Kidney epithelial cell (primary cell): ENCODE measurements at regions not wholly inside any gene's neighbourhood (a gene's known extent, or its start where the extent isn't known, plus 50 kb on each side); places are given as distances from the start of the nearest gene placed in this dataset.

Experiments used
- DNase-seq: peaks from one replicate; pipeline ENCODE4 v3.0.0-alpha.2; 2010; ENCODE audit warnings: low read depth
- H3K27me3 ChIP-seq: 2 replicates; pipeline ENCODE4 v1.6.0; 2011; ENCODE audit warnings: low read length; ENCODE audit not compliant: control insufficient read depth, insufficient read depth
- H3K36me3 ChIP-seq: 2 replicates; pipeline ENCODE4 v1.5.1; 2011; ENCODE audit warnings: low read length; ENCODE audit not compliant: control insufficient read depth, insufficient read depth
- H3K4me3 ChIP-seq: 2 replicates; pipeline ENCODE4 v1.5.1; 2011; ENCODE audit warnings: low read depth, mild to moderate bottlenecking, control low read depth, low read length
- CTCF ChIP-seq: IDR thresholded peaks from 2 replicates; pipeline ENCODE4 v1.5.1; 2011; ENCODE audit warnings: mild to moderate bottlenecking, moderate library complexity, low read length, control low read depth, inconsistent platforms; ENCODE audit not compliant: insufficient read depth, poor library complexity, severe bottlenecking

- Histone ChIP-seq H3K27me3 (no peaks in the 10 kb centered on the region), H3K4me3 (no peak overlapping the region), H3K36me3 (no peaks in the 10 kb centered on the region)
- DNase-seq: no peak
- no peak for TF ChIP-seq CTCF
Measured at GRCh38 chr12:107309020-107309419, 215.7 kb upstream of the CRY1 start.

- Histone ChIP-seq H3K4me3 (no peak overlapping the region), H3K27me3 (no peaks in the 10 kb centered on the region), H3K36me3 (no peaks in the 10 kb centered on the region)
- DNase-seq: no peak
- TF ChIP-seq CTCF: no peak
Measured at GRCh38 chr12:107310621-107311020, 217.3 kb upstream of the CRY1 start.

- no peak for DNase-seq
- Histone ChIP-seq H3K36me3 (no peaks in the 10 kb centered on the region), H3K27me3 (no peaks in the 10 kb centered on the region), H3K4me3 (no peak overlapping the region)
- no peak for TF ChIP-seq CTCF
Measured at GRCh38 chr12:107311682-107312081, 218.3 kb upstream of the CRY1 start.

GRCh38 chr12:107317751-107318555 is 224.6 kb upstream of the CRY1 start:
- H3K36me3 ChIP-seq: no peaks in the 10 kb centered on the region
- no peak for DNase-seq
- peak overlapping the region; percentile 78 for H3K4me3 ChIP-seq
- H3K27me3 ChIP-seq: no peaks in the 10 kb centered on the region
- TF ChIP-seq CTCF: peak; percentile 69

GRCh38 chr12:107318556-107318805 is 225.1 kb upstream of the CRY1 start:
- no peak for DNase-seq
- H3K36me3 ChIP-seq: no peaks in the 10 kb centered on the region
- peak overlapping the region; percentile 78 for H3K4me3 ChIP-seq
- H3K27me3 ChIP-seq: no peaks in the 10 kb centered on the region
- no peak for TF ChIP-seq CTCF
